GM12864 (cell line): ENCODE measurements at regions not wholly inside any gene's neighbourhood (a gene's known extent, or its start where the extent isn't known, plus 50 kb on each side); places are given as distances from the start of the nearest gene placed in this dataset.

Experiments
- DNase-seq: peaks from one replicate; pipeline ENCODE4 v3.0.0-alpha.2; 2011; ENCODE audit warnings: low read depth
- H3K4me3 ChIP-seq: 2 replicates; pipeline ENCODE4 v1.5.1; 2011; ENCODE audit warnings: mild to moderate bottlenecking, low read depth, low read length, control low read depth
- CTCF ChIP-seq: IDR thresholded peaks from 2 replicates; pipeline ENCODE4 v1.5.1; 2011; ENCODE audit warnings: low read depth, mild to moderate bottlenecking, moderate library complexity, low read length, control low read depth, inconsistent platforms; ENCODE audit errors: missing control alignments

GRCh38 chr2:103295591-103295990 lies 533.8 kb downstream of the TMEM182 start:
- TF ChIP-seq CTCF: no peak
- no peak overlapping the region for H3K4me3 ChIP-seq
- no peak for DNase-seq

- TF ChIP-seq CTCF: no peak
- H3K4me3 ChIP-seq: no peak overlapping the region
- no peak for DNase-seq
These were observed 562.8 kb downstream of the TMEM182 start for GRCh38 chr2:103324671-103325070.

GRCh38 chr2:103327386-103327785 lies 565.6 kb downstream of the TMEM182 start:
- H3K4me3 ChIP-seq: no peak overlapping the region
- DNase-seq: no peak
- no peak for TF ChIP-seq CTCF

- DNase-seq: no peak
These were observed 566.1 kb downstream of the TMEM182 start for GRCh38 chr2:103327966-103328365.

GRCh38 chr2:103335403-103335802 lies 573.6 kb downstream of the TMEM182 start:
- H3K4me3 ChIP-seq: no peak overlapping the region
- no peak for DNase-seq
- no peak for TF ChIP-seq CTCF

More at GRCh38 chr2:103327966-103328365, 566.1 kb downstream of the TMEM182 start:
- TF ChIP-seq CTCF: no peak
- no peak overlapping the region for H3K4me3 ChIP-seq

- no peak overlapping the region for H3K4me3 ChIP-seq
- no peak for TF ChIP-seq CTCF
- no peak for DNase-seq
These were observed 577.0 kb downstream of the TMEM182 start for GRCh38 chr2:103338819-103339218.

- no peak for TF ChIP-seq CTCF
- H3K4me3 ChIP-seq: no peak overlapping the region
- no peak for DNase-seq
These were observed 584.9 kb downstream of the TMEM182 start for GRCh38 chr2:103346780-103347179.
